HL-60 (cell line): ENCODE measurements at regions not wholly inside any gene's neighbourhood (a gene's known extent, or its start where the extent isn't known, plus 50 kb on each side); places are given as distances from the start of the nearest gene placed in this dataset.

Experiments used
- DNase-seq, 2 experiments: peaks; one replicate each; pipeline ENCODE4 v3.0.0-alpha.2; 2010 to 2020; ENCODE audit warnings: low read depth in 1 of 2, low spot score in 1 of 2
- H3K27ac ChIP-seq: fragments of 250-450 bp; sonication (Bioruptor Pico); replicated peaks from 2 replicates; pipeline ENCODE4 v1.5.1; 2020; ENCODE audit warnings: mild to moderate bottlenecking, moderate library complexity
- H3K27me3 ChIP-seq: fragments of 250-450 bp; sonication (Bioruptor Pico); 2 replicates; pipeline ENCODE4 v1.5.1; 2021; ENCODE audit warnings: mild to moderate bottlenecking, moderate library complexity; ENCODE audit not compliant: insufficient read depth, poor library complexity, severe bottlenecking
- H3K4me3 ChIP-seq: replicated peaks from 2 replicates; pipeline ENCODE4 v1.5.1; 2011; ENCODE audit warnings: mild to moderate bottlenecking, control low read depth, low read length; ENCODE audit not compliant: insufficient read depth
- GABPA ChIP-seq: IDR thresholded peaks from 2 replicates; pipeline ENCODE4 v1.6.1; 2012; ENCODE audit warnings: low read depth
- POLR2AphosphoS5 ChIP-seq: IDR thresholded peaks from 2 replicates; pipeline ENCODE4 v1.6.1; 2012; ENCODE audit warnings: low read depth
- SPI1 ChIP-seq: IDR thresholded peaks from 2 replicates; pipeline ENCODE4 v1.6.1; 2012; ENCODE audit warnings: low read depth, mild to moderate bottlenecking, borderline replicate concordance
- TF ChIP-seq, protein P1 (sequence below): IDR thresholded peaks from 2 replicates; pipeline ENCODE4 v1.6.1; 2012; ENCODE audit warnings: low read depth; ENCODE audit not compliant: insufficient replicate concordance
- TF ChIP-seq, protein P2 (sequence below): IDR thresholded peaks from one replicate; pipeline ENCODE4 v1.5.1; 2011; ENCODE audit warnings: low read length, control low read depth, inconsistent platforms; ENCODE audit not compliant: insufficient read depth

DNA sequence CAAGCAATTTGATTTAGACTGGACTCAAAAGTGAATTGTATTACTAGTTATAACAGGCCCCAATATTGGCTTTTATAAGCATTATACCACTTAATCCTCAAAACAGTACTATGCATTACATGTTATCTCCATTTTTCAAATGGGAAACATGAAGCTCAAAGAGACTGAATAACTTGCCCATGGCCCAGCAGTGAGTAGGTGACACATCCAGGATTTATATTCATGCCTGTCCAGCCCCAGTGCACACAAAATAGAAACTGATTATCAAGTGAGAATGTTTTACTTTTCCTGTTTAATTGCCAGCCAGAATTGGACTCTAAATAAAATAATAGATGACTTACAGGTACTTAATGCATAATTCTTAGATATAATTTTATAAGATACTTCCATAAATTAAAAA is 82.9 kb downstream of the NIBAN1 start:
- Histone ChIP-seq H3K27ac (no peak overlapping the region), H3K27me3 (no peaks in the 10 kb centered on the region), H3K4me3 (no peak overlapping the region)
- no peak for TF ChIP-seq POLR2AphosphoS5
- TF ChIP-seq, protein P1, sequence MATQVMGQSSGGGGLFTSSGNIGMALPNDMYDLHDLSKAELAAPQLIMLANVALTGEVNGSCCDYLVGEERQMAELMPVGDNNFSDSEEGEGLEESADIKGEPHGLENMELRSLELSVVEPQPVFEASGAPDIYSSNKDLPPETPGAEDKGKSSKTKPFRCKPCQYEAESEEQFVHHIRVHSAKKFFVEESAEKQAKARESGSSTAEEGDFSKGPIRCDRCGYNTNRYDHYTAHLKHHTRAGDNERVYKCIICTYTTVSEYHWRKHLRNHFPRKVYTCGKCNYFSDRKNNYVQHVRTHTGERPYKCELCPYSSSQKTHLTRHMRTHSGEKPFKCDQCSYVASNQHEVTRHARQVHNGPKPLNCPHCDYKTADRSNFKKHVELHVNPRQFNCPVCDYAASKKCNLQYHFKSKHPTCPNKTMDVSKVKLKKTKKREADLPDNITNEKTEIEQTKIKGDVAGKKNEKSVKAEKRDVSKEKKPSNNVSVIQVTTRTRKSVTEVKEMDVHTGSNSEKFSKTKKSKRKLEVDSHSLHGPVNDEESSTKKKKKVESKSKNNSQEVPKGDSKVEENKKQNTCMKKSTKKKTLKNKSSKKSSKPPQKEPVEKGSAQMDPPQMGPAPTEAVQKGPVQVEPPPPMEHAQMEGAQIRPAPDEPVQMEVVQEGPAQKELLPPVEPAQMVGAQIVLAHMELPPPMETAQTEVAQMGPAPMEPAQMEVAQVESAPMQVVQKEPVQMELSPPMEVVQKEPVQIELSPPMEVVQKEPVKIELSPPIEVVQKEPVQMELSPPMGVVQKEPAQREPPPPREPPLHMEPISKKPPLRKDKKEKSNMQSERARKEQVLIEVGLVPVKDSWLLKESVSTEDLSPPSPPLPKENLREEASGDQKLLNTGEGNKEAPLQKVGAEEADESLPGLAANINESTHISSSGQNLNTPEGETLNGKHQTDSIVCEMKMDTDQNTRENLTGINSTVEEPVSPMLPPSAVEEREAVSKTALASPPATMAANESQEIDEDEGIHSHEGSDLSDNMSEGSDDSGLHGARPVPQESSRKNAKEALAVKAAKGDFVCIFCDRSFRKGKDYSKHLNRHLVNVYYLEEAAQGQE, result no peak
- no peak for TF ChIP-seq SPI1
- TF ChIP-seq, protein P2, sequence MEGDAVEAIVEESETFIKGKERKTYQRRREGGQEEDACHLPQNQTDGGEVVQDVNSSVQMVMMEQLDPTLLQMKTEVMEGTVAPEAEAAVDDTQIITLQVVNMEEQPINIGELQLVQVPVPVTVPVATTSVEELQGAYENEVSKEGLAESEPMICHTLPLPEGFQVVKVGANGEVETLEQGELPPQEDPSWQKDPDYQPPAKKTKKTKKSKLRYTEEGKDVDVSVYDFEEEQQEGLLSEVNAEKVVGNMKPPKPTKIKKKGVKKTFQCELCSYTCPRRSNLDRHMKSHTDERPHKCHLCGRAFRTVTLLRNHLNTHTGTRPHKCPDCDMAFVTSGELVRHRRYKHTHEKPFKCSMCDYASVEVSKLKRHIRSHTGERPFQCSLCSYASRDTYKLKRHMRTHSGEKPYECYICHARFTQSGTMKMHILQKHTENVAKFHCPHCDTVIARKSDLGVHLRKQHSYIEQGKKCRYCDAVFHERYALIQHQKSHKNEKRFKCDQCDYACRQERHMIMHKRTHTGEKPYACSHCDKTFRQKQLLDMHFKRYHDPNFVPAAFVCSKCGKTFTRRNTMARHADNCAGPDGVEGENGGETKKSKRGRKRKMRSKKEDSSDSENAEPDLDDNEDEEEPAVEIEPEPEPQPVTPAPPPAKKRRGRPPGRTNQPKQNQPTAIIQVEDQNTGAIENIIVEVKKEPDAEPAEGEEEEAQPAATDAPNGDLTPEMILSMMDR, result no peak
- TF ChIP-seq GABPA, result no peak
- no peak for DNase-seq

DNA sequence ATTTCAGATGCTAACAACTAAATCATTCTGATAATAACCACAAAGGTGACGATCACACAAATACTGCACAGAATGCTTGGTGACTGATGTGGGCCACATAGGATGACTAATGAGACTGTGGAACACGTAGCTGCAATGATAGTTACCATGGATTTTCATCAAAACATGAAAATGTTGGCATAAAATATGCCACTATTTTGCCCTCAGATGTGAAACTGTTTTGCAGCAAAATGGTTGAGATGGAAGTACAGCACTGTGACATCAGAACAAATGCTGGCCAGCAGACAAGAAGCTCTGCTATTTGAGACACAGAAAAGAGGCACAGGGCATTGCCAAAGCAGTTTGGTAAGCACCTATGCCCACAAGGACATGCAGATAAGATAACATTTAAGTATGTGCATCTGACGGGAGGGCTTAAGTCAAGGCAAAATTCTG is 83.8 kb downstream of the NIBAN1 start:
- TF ChIP-seq, protein P2, result no peak
- no peak for TF ChIP-seq GABPA
- no peak for TF ChIP-seq SPI1
- TF ChIP-seq, protein P1, result no peak
- TF ChIP-seq POLR2AphosphoS5, result no peak
- H3K27ac ChIP-seq, result no peak overlapping the region
- DNase-seq, result no peak
- no peaks in the 10 kb centered on the region for H3K27me3 ChIP-seq
- H3K4me3 ChIP-seq, result no peak overlapping the region

DNA sequence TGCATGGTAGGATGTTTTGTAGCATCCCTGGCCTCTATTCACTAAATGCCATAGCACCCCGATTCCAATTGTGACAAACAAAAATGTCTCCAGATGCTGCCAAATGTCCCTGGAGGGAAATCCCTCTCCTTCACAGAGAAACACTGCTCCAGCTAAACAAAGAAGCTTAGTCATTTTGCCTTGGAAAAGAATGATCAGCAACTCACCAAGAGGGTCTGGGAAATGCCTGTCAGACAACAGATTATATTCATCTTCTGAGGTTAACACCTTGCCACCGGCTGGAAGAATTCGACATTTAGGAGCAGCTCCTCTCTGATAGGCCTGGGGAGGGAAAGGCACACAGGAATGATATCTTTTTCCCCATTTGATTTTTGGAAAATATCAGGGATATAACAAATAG is 84.4 kb downstream of the NIBAN1 start:
- Histone ChIP-seq H3K27me3 (no peaks in the 10 kb centered on the region), H3K4me3 (no peak overlapping the region), H3K27ac (no peak overlapping the region)
- no peak for DNase-seq
- TF ChIP-seq, protein P1, result no peak
- TF ChIP-seq, protein P2, result no peak
- no peak for TF ChIP-seq POLR2AphosphoS5
